ENCODE measurements at regions not wholly inside any gene's neighbourhood (a gene's known extent, or its start where the extent isn't known, plus 50 kb on each side); places are given as distances from the start of the nearest gene placed in this dataset.

DNA sequence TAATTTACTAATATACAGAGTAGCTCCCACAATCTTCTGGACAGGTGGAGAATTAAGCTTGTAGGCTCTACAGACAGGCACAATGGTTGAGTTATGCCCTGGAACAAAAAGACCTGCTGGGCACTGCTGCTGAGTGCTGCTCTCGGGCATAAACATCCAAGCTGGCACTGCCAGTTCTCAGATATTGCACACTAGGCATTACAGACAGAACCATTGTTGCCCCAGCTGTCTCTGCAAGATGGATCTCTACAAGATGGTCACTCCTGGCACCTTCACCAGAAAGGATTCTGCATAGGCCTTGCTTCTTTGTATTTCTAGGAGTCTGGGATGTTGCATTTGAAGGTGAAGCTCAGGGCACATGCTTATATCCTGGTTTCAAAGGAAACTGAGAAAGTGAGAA, 527.1 kb downstream of the STIM2 start:
- DNase-seq, result no peak
- POLR2A ChIA-PET, result no interaction called here
- no peaks in the 10 kb centered on the region for H4K20me1 ChIP-seq (ENCODE audit: insufficient read depth)

GRCh38 chr4:27397886-27398285, 537.2 kb downstream of the STIM2 start:
- Histone ChIP-seq H3K36me3 (replicated peaks in 1 of 2; ENCODE audit: control insufficient read depth in 1 of 2, insufficient read depth in 2 of 2, low read length in 1 of 2) (no peaks in the 10 kb centered on the region), H3K27ac (ENCODE audit: low read depth in 2 of 2, low read length in 1 of 2) (no peak overlapping the region; a peak in 1 of 4 replicates), H2AFZ (ENCODE audit: low read depth) (no peak overlapping the region), H3F3A (replicated peaks; ENCODE audit: insufficient read depth) (no peaks in the 10 kb centered on the region), H3K4me3 (ENCODE audit: low read depth in 2 of 2, low read length in 1 of 2) (no peak overlapping the region), H3K9ac (no peak overlapping the region), H3K27me3 (ENCODE audit: insufficient read depth) (no peaks in the 10 kb centered on the region), H4K20me1 (ENCODE audit: insufficient read depth) (no peaks in the 10 kb centered on the region), H3K79me2 (ENCODE audit: insufficient read depth) (no peaks in the 10 kb centered on the region), H3K9me3 (no peaks in the 10 kb centered on the region), H3K4me1 (ENCODE audit: control insufficient read depth in 1 of 2, insufficient read depth in 2 of 2, low read depth in 1 of 2, low read length in 1 of 2) (0 out of 4 replicates have a peak, but pooled peaks cover 0 to 5% of the 10 kb centered on the region in 2 experiments), H3K9me2 (no peaks in the 10 kb centered on the region), H3K4me2 (no peak overlapping the region)
- CTCF ChIA-PET, result no interaction called here
- DNase-seq, result no peak
- 0% methylated on average over 1 of the region's 1 CpG for WGBS (ENCODE audit: low lambda C conversion rate)
- POLR2A ChIA-PET, result no interaction called here
- no peak for TF ChIP-seq FOXJ3 (CRISPR knock-in tag; IDR thresholded peaks at IDR 0.05)
- TF ChIP-seq USF2 (IDR thresholded peaks at IDR 0.05; ENCODE audit: borderline replicate concordance, low read depth, low read length), result no peak
- TF ChIP-seq FOSL2 (IDR thresholded peaks at IDR 0.05; ENCODE audit: borderline replicate concordance, low read depth), result no peak
- no peak for TF ChIP-seq NRF1 (IDR thresholded peaks at IDR 0.05; ENCODE audit: low read depth, low read length)
- TF ChIP-seq MAX (IDR thresholded peaks at IDR 0.05; ENCODE audit: low read depth), result no peak
- TF ChIP-seq POLR2AphosphoS5 (IDR thresholded peaks at IDR 0.05; ENCODE audit: low read depth, low read length), result no peak

More for the DNA sequence above, 527.1 kb downstream of the STIM2 start:
- no peak for TF ChIP-seq TEAD4 (IDR thresholded peaks at IDR 0.05; ENCODE audit: borderline replicate concordance, insufficient read depth)
- no peak for TF ChIP-seq RFX5 (IDR thresholded peaks at IDR 0.05; ENCODE audit: low read length)
- no peak for TF ChIP-seq EP300 (IDR thresholded peaks at IDR 0.05; ENCODE audit: borderline replicate concordance in 1 of 2, low read depth in 1 of 2, low read length in 1 of 2)
- no peak for TF ChIP-seq ELF1 (IDR thresholded peaks at IDR 0.05)
- no peak for TF ChIP-seq USF1 (IDR thresholded peaks at IDR 0.05; ENCODE audit: borderline replicate concordance, low read depth)
- TF ChIP-seq GATA2 (CRISPR knock-in tag; IDR thresholded peaks at IDR 0.05), result no peak
- TF ChIP-seq FOSL2 (IDR thresholded peaks at IDR 0.05; ENCODE audit: borderline replicate concordance, low read depth), result no peak
- TF ChIP-seq REST (IDR thresholded peaks at IDR 0.05; ENCODE audit: low read depth, low read length), result no peak
- Histone ChIP-seq H3K27me3 (ENCODE audit: insufficient read depth) (no peaks in the 10 kb centered on the region), H3K9me3 (no peaks in the 10 kb centered on the region), H3K79me2 (ENCODE audit: insufficient read depth) (no peaks in the 10 kb centered on the region), H3K9ac (no peak overlapping the region), H3K4me2 (no peak overlapping the region), H2AFZ (ENCODE audit: low read depth) (no peak overlapping the region), H3K4me3 (ENCODE audit: low read depth in 2 of 2, low read length in 1 of 2) (no peak overlapping the region), H3F3A (replicated peaks; ENCODE audit: insufficient read depth) (no peaks in the 10 kb centered on the region), H3K4me1 (ENCODE audit: control insufficient read depth in 1 of 2, insufficient read depth in 2 of 2, low read depth in 1 of 2, low read length in 1 of 2) (no peaks in the 10 kb centered on the region), H3K9me2 (no peaks in the 10 kb centered on the region), H3K36me3 (replicated peaks in 1 of 2; ENCODE audit: control insufficient read depth in 1 of 2, insufficient read depth in 2 of 2, low read length in 1 of 2) (no peaks in the 10 kb centered on the region), H3K27ac (ENCODE audit: low read depth in 2 of 2, low read length in 1 of 2) (no peak overlapping the region)
- CTCF ChIA-PET, result no interaction called here
- 0% methylated on average over 1 of the region's 1 CpG for WGBS (ENCODE audit: low lambda C conversion rate)

Data from SK-N-SH (cell line).